GM23338 (cell line): ENCODE measurements at regions not wholly inside any gene's neighbourhood (a gene's known extent, or its start where the extent isn't known, plus 50 kb on each side); places are given as distances from the start of the nearest gene placed in this dataset.

Experiments
- ATAC-seq: fragments of 200-7000 bp; cut with Tn5 transposase; 3 replicates; pipeline ENCODE4 v1.9.1; 2020
- DNase-seq: peaks from one replicate; pipeline ENCODE4 v3.0.0-alpha.2; 2015; ENCODE audit warnings: low spot score
- H2AFZ ChIP-seq: fragments of 200-600 bp; sonication (generic); 2 replicates; pipeline ENCODE4 v1.8.0; 2016; ENCODE audit warnings: antibody characterized with exemption, mild to moderate bottlenecking, moderate library complexity
- H3F3A ChIP-seq: fragments of 200-600 bp; sonication (generic); replicated peaks from 2 replicates; pipeline ENCODE4 v1.8.0; 2017; ENCODE audit warnings: antibody characterized with exemption, mixed run types, low read depth
- H3K27ac ChIP-seq: fragments of 200-600 bp; sonication (generic); 2 replicates; pipeline ENCODE4 v1.6.1; 2016; ENCODE audit warnings: low read depth
- H3K27me3 ChIP-seq: fragments of 200-600 bp; sonication (generic); 2 replicates; pipeline ENCODE4 v1.8.0; 2016; ENCODE audit warnings: mild to moderate bottlenecking, mixed run types, moderate library complexity; ENCODE audit not compliant: insufficient read depth
- H3K36me3 ChIP-seq: fragments of 200-600 bp; sonication (generic); 2 replicates; pipeline ENCODE4 v1.8.0; 2016; ENCODE audit warnings: mild to moderate bottlenecking; ENCODE audit not compliant: insufficient read depth
- H3K4me1 ChIP-seq: fragments of 200-600 bp; sonication (generic); 2 replicates; pipeline ENCODE4 v1.8.0; 2016; ENCODE audit warnings: mild to moderate bottlenecking, moderate library complexity; ENCODE audit not compliant: insufficient read depth
- H3K4me2 ChIP-seq: fragments of 200-600 bp; sonication (generic); 2 replicates; pipeline ENCODE4 v1.7.1; 2017; ENCODE audit warnings: mixed run types
- H3K4me3 ChIP-seq: fragments of 200-600 bp; sonication (generic); 2 replicates; pipeline ENCODE4 v1.6.1; 2016; ENCODE audit warnings: mixed run types
- H3K79me2 ChIP-seq: fragments of 200-600 bp; sonication (generic); replicated peaks from 2 replicates; pipeline ENCODE4 v1.8.0; 2017; ENCODE audit warnings: mild to moderate bottlenecking; ENCODE audit not compliant: insufficient read depth
- H3K9me2 ChIP-seq: fragments of 200-600 bp; sonication (generic); 2 replicates; pipeline ENCODE4 v1.8.0; 2017; ENCODE audit not compliant: insufficient read depth
- H4K20me1 ChIP-seq: fragments of 200-600 bp; sonication (generic); replicated peaks from 2 replicates; pipeline ENCODE4 v1.8.0; 2017; ENCODE audit warnings: mild to moderate bottlenecking; ENCODE audit not compliant: insufficient read depth
- H3K27ac Mint-ChIP-seq: 2 replicates; pipeline ENCODE4 v1.8.0; 2020; ENCODE audit warnings: inconsistent platforms, mild to moderate bottlenecking, moderate library complexity, mixed read lengths
- H3K27me3 Mint-ChIP-seq: 3 replicates; pipeline ENCODE4 v1.8.0; 2022; ENCODE audit warnings: low read depth, mild to moderate bottlenecking, moderate library complexity, mixed read lengths, inconsistent platforms; ENCODE audit not compliant: insufficient read depth, poor library complexity
- H3K36me3 Mint-ChIP-seq: 3 replicates; pipeline ENCODE4 v1.8.0; 2021; ENCODE audit warnings: low read depth, mild to moderate bottlenecking, inconsistent platforms, moderate library complexity, mixed read lengths
- H3K4me1 Mint-ChIP-seq: 3 replicates; pipeline ENCODE4 v1.8.0; 2020; ENCODE audit warnings: mild to moderate bottlenecking, inconsistent platforms, mixed read lengths
- H3K4me3 Mint-ChIP-seq: 3 replicates; pipeline ENCODE4 v1.8.0; 2021; ENCODE audit warnings: moderate library complexity, mild to moderate bottlenecking, inconsistent platforms, mixed read lengths
- H3K9me3 Mint-ChIP-seq: 3 replicates; pipeline ENCODE4 v1.8.0; 2020; ENCODE audit warnings: moderate library complexity, mild to moderate bottlenecking, inconsistent platforms, mixed read lengths
- NANOG ChIP-seq: IDR thresholded peaks from 2 replicates; pipeline ENCODE4 v1.6.1; 2016; ENCODE audit warnings: antibody characterized with exemption, borderline replicate concordance
- POLR2AphosphoS5 ChIP-seq: IDR thresholded peaks from 2 replicates; pipeline ENCODE4 v1.6.1; 2016; ENCODE audit warnings: antibody characterized with exemption, low read depth
- STAT1 ChIP-seq: IDR thresholded peaks from one replicate; pipeline ENCODE4 v1.6.1; 2016; ENCODE audit warnings: antibody characterized with exemption; ENCODE audit not compliant: unreplicated experiment
- ZNF114 ChIP-seq: fragments of 250-450 bp; sonication (Bioruptor Pico); IDR thresholded peaks from 2 replicates; pipeline ENCODE4 v1.5.0; 2020; ENCODE audit warnings: mild to moderate bottlenecking, moderate library complexity
- TF ChIP-seq, protein P1 (sequence below): IDR thresholded peaks from 2 replicates; pipeline ENCODE4 v1.6.1; 2016; ENCODE audit warnings: antibody characterized with exemption
- TF ChIP-seq, protein P2 (sequence below): IDR thresholded peaks from one replicate; pipeline ENCODE4 v1.6.1; 2018; ENCODE audit warnings: antibody characterized with exemption; ENCODE audit not compliant: unreplicated experiment
- TF ChIP-seq, protein P3 (sequence below): fragments of 250-450 bp; sonication (Bioruptor Pico); IDR thresholded peaks from 2 replicates; pipeline ENCODE4 v1.5.0; 2020; ENCODE audit warnings: mild to moderate bottlenecking, moderate library complexity

GRCh38 chrX:40843643-40844042 is 108.3 kb upstream of the MED14 start:
- H3K36me3 ChIP-seq, result peaks cover 4% of the 10 kb centered on the region; the same call in 1 of the 2 replicates
- H3F3A ChIP-seq, result peaks cover 10% of the 10 kb centered on the region
- H2AFZ ChIP-seq, result no peak overlapping the region
- Mint-ChIP-seq H3K9me3 (peaks cover 57% of the 10 kb centered on the region), H3K27me3 (peaks cover 4% of the 10 kb centered on the region), H3K4me3 (no peak overlapping the region), H3K36me3 (peaks cover 54% of the 10 kb centered on the region), H3K4me1 (peaks cover 17% of the 10 kb centered on the region), H3K27ac (no peak overlapping the region)
- no peaks in the 10 kb centered on the region for H4K20me1 ChIP-seq
- H3K9me2 ChIP-seq, result no peaks in the 10 kb centered on the region
- H3K4me2 ChIP-seq, result no peak overlapping the region
- no peaks in the 10 kb centered on the region for H3K79me2 ChIP-seq
- no peak overlapping the region for H3K4me3 ChIP-seq
- peaks cover 10% of the 10 kb centered on the region for H3K4me1 ChIP-seq
- DNase-seq, result no peak
- TF ChIP-seq, protein P1, sequence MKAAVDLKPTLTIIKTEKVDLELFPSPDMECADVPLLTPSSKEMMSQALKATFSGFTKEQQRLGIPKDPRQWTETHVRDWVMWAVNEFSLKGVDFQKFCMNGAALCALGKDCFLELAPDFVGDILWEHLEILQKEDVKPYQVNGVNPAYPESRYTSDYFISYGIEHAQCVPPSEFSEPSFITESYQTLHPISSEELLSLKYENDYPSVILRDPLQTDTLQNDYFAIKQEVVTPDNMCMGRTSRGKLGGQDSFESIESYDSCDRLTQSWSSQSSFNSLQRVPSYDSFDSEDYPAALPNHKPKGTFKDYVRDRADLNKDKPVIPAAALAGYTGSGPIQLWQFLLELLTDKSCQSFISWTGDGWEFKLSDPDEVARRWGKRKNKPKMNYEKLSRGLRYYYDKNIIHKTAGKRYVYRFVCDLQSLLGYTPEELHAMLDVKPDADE, result no peak
- TF ChIP-seq ZNF114 (no peak), NANOG (no peak)
- peak overlapping the region; percentile 91; the same call in 1 of the 2 replicates for H3K27ac ChIP-seq
- no peaks in the 10 kb centered on the region for H3K27me3 ChIP-seq
- ATAC-seq, result no peak

GRCh38 chrX:40844471-40844870 is 109.1 kb upstream of the MED14 start:
- H3K4me3 ChIP-seq, result no peak overlapping the region
- H3K4me1 ChIP-seq, result peaks cover 10% of the 10 kb centered on the region
- H3K36me3 ChIP-seq, result peaks cover 4% of the 10 kb centered on the region; the same call in 1 of the 2 replicates
- H4K20me1 ChIP-seq, result no peaks in the 10 kb centered on the region
- no peak overlapping the region; the same call in 1 of the 2 replicates for H3K4me2 ChIP-seq
- H3K36me3 Mint-ChIP-seq, result peaks cover 45% of the 10 kb centered on the region
- peaks cover 4% of the 10 kb centered on the region for H3K27me3 Mint-ChIP-seq
- DNase-seq (no peak), ATAC-seq (no peak; the same call in 2 of the 3 replicates)
- H3F3A ChIP-seq, result peaks cover 10% of the 10 kb centered on the region
- H3K27me3 ChIP-seq, result no peaks in the 10 kb centered on the region
- H3K79me2 ChIP-seq, result no peaks in the 10 kb centered on the region
- peak overlapping the region; percentile 91 for H3K27ac ChIP-seq
- TF ChIP-seq ZNF114 (no peak), POLR2AphosphoS5 (no peak), STAT1 (no peak)
- TF ChIP-seq, protein P2, sequence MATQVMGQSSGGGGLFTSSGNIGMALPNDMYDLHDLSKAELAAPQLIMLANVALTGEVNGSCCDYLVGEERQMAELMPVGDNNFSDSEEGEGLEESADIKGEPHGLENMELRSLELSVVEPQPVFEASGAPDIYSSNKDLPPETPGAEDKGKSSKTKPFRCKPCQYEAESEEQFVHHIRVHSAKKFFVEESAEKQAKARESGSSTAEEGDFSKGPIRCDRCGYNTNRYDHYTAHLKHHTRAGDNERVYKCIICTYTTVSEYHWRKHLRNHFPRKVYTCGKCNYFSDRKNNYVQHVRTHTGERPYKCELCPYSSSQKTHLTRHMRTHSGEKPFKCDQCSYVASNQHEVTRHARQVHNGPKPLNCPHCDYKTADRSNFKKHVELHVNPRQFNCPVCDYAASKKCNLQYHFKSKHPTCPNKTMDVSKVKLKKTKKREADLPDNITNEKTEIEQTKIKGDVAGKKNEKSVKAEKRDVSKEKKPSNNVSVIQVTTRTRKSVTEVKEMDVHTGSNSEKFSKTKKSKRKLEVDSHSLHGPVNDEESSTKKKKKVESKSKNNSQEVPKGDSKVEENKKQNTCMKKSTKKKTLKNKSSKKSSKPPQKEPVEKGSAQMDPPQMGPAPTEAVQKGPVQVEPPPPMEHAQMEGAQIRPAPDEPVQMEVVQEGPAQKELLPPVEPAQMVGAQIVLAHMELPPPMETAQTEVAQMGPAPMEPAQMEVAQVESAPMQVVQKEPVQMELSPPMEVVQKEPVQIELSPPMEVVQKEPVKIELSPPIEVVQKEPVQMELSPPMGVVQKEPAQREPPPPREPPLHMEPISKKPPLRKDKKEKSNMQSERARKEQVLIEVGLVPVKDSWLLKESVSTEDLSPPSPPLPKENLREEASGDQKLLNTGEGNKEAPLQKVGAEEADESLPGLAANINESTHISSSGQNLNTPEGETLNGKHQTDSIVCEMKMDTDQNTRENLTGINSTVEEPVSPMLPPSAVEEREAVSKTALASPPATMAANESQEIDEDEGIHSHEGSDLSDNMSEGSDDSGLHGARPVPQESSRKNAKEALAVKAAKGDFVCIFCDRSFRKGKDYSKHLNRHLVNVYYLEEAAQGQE, result no peak
- TF ChIP-seq, protein P3, sequence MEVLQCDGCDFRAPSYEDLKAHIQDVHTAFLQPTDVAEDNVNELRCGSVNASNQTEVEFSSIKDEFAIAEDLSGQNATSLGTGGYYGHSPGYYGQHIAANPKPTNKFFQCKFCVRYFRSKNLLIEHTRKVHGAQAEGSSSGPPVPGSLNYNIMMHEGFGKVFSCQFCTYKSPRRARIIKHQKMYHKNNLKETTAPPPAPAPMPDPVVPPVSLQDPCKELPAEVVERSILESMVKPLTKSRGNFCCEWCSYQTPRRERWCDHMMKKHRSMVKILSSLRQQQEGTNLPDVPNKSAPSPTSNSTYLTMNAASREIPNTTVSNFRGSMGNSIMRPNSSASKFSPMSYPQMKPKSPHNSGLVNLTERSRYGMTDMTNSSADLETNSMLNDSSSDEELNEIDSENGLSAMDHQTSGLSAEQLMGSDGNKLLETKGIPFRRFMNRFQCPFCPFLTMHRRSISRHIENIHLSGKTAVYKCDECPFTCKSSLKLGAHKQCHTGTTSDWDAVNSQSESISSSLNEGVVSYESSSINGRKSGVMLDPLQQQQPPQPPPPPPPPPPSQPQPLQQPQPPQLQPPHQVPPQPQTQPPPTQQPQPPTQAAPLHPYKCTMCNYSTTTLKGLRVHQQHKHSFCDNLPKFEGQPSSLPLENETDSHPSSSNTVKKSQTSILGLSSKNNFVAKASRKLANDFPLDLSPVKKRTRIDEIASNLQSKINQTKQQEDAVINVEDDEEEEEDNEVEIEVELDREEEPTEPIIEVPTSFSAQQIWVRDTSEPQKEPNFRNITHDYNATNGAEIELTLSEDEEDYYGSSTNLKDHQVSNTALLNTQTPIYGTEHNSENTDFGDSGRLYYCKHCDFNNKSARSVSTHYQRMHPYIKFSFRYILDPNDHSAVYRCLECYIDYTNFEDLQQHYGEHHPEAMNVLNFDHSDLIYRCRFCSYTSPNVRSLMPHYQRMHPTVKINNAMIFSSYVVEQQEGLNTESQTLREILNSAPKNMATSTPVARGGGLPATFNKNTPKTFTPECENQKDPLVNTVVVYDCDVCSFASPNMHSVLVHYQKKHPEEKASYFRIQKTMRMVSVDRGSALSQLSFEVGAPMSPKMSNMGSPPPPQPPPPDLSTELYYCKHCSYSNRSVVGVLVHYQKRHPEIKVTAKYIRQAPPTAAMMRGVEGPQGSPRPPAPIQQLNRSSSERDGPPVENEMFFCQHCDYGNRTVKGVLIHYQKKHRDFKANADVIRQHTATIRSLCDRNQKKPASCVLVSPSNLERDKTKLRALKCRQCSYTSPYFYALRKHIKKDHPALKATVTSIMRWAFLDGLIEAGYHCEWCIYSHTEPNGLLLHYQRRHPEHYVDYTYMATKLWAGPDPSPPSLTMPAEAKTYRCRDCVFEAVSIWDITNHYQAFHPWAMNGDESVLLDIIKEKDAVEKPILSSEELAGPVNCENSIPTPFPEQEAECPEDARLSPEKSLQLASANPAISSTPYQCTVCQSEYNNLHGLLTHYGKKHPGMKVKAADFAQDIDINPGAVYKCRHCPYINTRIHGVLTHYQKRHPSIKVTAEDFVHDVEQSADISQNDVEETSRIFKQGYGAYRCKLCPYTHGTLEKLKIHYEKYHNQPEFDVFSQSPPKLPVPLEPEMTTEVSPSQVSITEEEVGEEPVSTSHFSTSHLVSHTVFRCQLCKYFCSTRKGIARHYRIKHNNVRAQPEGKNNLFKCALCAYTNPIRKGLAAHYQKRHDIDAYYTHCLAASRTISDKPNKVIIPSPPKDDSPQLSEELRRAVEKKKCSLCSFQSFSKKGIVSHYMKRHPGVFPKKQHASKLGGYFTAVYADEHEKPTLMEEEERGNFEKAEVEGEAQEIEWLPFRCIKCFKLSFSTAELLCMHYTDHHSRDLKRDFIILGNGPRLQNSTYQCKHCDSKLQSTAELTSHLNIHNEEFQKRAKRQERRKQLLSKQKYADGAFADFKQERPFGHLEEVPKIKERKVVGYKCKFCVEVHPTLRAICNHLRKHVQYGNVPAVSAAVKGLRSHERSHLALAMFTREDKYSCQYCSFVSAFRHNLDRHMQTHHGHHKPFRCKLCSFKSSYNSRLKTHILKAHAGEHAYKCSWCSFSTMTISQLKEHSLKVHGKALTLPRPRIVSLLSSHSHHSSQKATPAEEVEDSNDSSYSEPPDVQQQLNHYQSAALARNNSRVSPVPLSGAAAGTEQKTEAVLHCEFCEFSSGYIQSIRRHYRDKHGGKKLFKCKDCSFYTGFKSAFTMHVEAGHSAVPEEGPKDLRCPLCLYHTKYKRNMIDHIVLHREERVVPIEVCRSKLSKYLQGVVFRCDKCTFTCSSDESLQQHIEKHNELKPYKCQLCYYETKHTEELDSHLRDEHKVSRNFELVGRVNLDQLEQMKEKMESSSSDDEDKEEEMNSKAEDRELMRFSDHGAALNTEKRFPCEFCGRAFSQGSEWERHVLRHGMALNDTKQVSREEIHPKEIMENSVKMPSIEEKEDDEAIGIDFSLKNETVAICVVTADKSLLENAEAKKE (CRISPR knock-in tag), result no peak
- peak overlapping the region; percentile 54; the same call in 2 of the 3 replicates for H3K4me3 Mint-ChIP-seq
- no peaks in the 10 kb centered on the region for H3K9me2 ChIP-seq
- peak overlapping the region; percentile 98 for H3K27ac Mint-ChIP-seq
- H3K9me3 Mint-ChIP-seq, result peaks cover 49% of the 10 kb centered on the region
- peaks cover 18% of the 10 kb centered on the region for H3K4me1 Mint-ChIP-seq
- H2AFZ ChIP-seq, result no peak overlapping the region
